PFSK-1 (cell line): ENCODE measurements at regions not wholly inside any gene's neighbourhood (a gene's known extent, or its start where the extent isn't known, plus 50 kb on each side); places are given as distances from the start of the nearest gene placed in this dataset.

Experiments used
- FOXP2 ChIP-seq: optimal IDR thresholded peaks from 2 replicates; pipeline ENCODE3; 2011; ENCODE audit warnings: borderline replicate concordance, control low read depth, inconsistent platforms; ENCODE audit not compliant: insufficient read depth; ENCODE audit errors: extremely low read length, extremely low read depth
- POLR2AphosphoS5 ChIP-seq: IDR thresholded peaks from 2 replicates; pipeline ENCODE4 v1.6.1; 2012; ENCODE audit warnings: low read depth, mild to moderate bottlenecking, control low read depth, low read length, moderate library complexity
- SIN3A ChIP-seq: IDR thresholded peaks from 2 replicates; pipeline ENCODE4 v1.6.1; 2012; ENCODE audit warnings: mild to moderate bottlenecking, low read length, moderate library complexity, borderline replicate concordance; ENCODE audit not compliant: insufficient read depth
- TAF1 ChIP-seq: IDR thresholded peaks from 2 replicates; pipeline ENCODE4 v1.6.1; 2012; ENCODE audit warnings: low read length, control low read depth, borderline replicate concordance; ENCODE audit not compliant: insufficient read depth
- TF ChIP-seq, protein P1 (sequence below), 2 experiments: IDR thresholded peaks; 2 replicates each; pipeline versions ENCODE4 v1.6.1 to v1.8.0; 2011 to 2012; ENCODE audit warnings: low read depth in 2 of 2, low read length in 2 of 2, control low read depth in 1 of 2, inconsistent platforms in 1 of 2, mild to moderate bottlenecking in 1 of 2, moderate library complexity in 1 of 2; ENCODE audit not compliant: insufficient read depth in 1 of 2

DNA sequence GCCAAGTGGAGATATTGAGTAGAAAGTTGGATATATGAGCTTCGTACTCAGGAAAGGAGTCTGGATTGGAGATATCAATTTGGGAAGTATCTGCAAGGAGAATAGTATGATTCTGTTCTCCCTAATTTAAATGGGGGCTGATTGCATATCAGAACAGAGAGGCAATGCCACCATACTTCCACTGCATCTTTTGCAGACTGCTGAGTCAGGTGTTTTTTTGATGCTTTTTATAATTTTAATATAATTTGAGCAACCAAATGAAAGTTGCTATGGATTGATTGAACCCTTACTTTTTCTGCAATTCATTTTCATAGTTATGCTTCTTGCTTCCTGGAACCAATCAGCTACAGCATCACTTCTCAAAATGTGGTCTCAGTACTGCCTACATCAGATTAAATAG is 590.3 kb downstream of the USP25 start:
- no peak for TF ChIP-seq SIN3A
- no peak for TF ChIP-seq POLR2AphosphoS5
- TF ChIP-seq, protein P1, sequence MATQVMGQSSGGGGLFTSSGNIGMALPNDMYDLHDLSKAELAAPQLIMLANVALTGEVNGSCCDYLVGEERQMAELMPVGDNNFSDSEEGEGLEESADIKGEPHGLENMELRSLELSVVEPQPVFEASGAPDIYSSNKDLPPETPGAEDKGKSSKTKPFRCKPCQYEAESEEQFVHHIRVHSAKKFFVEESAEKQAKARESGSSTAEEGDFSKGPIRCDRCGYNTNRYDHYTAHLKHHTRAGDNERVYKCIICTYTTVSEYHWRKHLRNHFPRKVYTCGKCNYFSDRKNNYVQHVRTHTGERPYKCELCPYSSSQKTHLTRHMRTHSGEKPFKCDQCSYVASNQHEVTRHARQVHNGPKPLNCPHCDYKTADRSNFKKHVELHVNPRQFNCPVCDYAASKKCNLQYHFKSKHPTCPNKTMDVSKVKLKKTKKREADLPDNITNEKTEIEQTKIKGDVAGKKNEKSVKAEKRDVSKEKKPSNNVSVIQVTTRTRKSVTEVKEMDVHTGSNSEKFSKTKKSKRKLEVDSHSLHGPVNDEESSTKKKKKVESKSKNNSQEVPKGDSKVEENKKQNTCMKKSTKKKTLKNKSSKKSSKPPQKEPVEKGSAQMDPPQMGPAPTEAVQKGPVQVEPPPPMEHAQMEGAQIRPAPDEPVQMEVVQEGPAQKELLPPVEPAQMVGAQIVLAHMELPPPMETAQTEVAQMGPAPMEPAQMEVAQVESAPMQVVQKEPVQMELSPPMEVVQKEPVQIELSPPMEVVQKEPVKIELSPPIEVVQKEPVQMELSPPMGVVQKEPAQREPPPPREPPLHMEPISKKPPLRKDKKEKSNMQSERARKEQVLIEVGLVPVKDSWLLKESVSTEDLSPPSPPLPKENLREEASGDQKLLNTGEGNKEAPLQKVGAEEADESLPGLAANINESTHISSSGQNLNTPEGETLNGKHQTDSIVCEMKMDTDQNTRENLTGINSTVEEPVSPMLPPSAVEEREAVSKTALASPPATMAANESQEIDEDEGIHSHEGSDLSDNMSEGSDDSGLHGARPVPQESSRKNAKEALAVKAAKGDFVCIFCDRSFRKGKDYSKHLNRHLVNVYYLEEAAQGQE (IDR thresholded peaks at IDR 0.05; ENCODE audit: insufficient read depth in 1 of 2, low read depth in 2 of 2, low read length in 2 of 2) = no peak
- TF ChIP-seq TAF1 = no peak
- no peak for TF ChIP-seq FOXP2

DNA sequence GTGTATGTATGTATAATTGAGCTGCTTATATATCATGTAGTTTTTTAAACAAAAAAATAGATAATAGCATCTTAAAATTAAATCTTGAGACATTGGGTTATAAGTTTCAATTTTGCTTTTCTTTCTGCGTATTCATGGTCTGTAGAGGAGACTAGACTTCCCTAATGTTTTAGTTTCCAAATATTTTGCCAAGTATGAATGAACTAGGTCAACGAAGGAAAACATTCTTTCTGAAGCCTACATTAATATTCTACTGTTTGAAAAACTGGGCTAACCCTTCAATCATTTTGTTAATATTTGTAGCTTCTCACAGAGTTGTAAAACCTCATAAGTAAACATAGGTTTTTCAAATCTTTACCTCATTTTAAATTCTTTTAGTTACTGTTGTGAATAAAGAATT is 592.7 kb downstream of the USP25 start:
- TF ChIP-seq POLR2AphosphoS5 (no peak), TAF1 (no peak), SIN3A (no peak), FOXP2 (no peak)
- TF ChIP-seq, protein P1 (IDR thresholded peaks at IDR 0.05; ENCODE audit: insufficient read depth in 1 of 2, low read depth in 2 of 2, low read length in 2 of 2) = no peak

GRCh38 chr21:16323596-16323995 is 593.8 kb downstream of the USP25 start:
- TF ChIP-seq, protein P1 (IDR thresholded peaks at IDR 0.05; ENCODE audit: insufficient read depth in 1 of 2, low read depth in 2 of 2, low read length in 2 of 2) = no peak
- TF ChIP-seq TAF1 = no peak
- no peak for TF ChIP-seq SIN3A
- TF ChIP-seq FOXP2 = no peak
- no peak for TF ChIP-seq POLR2AphosphoS5

DNA sequence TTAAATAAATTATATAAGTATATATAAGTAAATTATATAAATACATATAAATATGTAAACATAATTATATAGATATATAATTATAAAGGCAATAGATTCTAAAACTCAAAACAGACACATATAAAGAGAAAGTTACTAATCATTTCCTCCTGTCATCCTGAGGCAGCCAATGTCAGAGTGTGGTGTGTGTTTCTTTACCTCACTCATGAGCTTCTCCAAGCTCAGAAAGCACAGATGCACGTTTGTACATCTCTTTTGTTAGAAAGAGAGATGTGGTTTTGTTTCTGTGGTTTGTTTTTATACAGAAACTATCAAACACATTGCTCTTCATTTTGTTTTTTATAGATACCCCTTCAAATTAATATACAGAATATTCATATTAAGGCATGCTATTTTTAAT is 594.8 kb downstream of the USP25 start:
- TF ChIP-seq FOXP2 (no peak), POLR2AphosphoS5 (no peak), TAF1 (no peak), SIN3A (no peak)
- TF ChIP-seq, protein P1 (IDR thresholded peaks at IDR 0.05; ENCODE audit: insufficient read depth in 1 of 2, low read depth in 2 of 2, low read length in 2 of 2) = no peak
